ENCODE measurements at regions not wholly inside any gene's neighbourhood (a gene's known extent, or its start where the extent isn't known, plus 50 kb on each side); places are given as distances from the start of the nearest gene placed in this dataset.

DNA sequence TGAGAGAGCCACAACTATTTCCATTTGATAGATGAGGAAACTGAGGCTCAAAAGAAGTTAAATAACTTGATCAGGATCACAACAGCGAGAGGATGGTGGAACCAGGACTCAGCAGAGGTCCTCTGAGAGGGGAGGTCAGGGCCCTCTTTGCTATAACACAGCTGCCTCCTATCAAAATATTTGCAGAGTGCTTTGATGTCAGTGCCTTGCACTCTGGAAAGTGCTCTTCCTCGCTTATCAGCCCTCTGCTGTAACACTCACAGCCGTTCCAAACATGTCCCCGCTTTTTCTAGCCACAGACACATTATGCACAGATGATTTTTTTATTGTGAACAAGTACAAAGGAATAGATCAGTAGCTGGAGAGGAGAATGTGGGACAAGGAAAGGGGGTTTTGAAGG is 71.8 kb upstream of the ARHGAP29 start (continued):
- TF ChIP-seq ZNF383 (CRISPR knock-in tag; IDR thresholded peaks at IDR 0.05; ENCODE audit: borderline replicate concordance) (no peak), KLF13 (CRISPR knock-in tag; IDR thresholded peaks at IDR 0.05) (no peak), RARA (CRISPR knock-in tag; IDR thresholded peaks at IDR 0.05) (peak; percentile 51), ZSCAN22 (CRISPR knock-in tag; IDR thresholded peaks at IDR 0.05) (no peak), ZNF431 (CRISPR knock-in tag; IDR thresholded peaks at IDR 0.05; ENCODE audit: borderline replicate concordance, low read depth) (no peak), NR2C2 (CRISPR knock-in tag; IDR thresholded peaks at IDR 0.05; ENCODE audit: borderline replicate concordance) (no peak), POLR2G (IDR thresholded peaks at IDR 0.05; ENCODE audit: low read depth, low read length) (no peak), ZNF333 (CRISPR knock-in tag; IDR thresholded peaks at IDR 0.05; ENCODE audit: borderline replicate concordance) (no peak), CC2D1A (CRISPR knock-in tag; IDR thresholded peaks at IDR 0.05) (no peak), NFE2 (CRISPR knock-in tag; IDR thresholded peaks at IDR 0.05) (no peak), MTA1 (CRISPR knock-in tag; IDR thresholded peaks at IDR 0.05; ENCODE audit: borderline replicate concordance) (no peak), NFYC (CRISPR knock-in tag; IDR thresholded peaks at IDR 0.05) (no peak), SRSF1 (optimal IDR thresholded peaks at IDR 0.05; ENCODE audit: low read depth, low read length) (no peak), ZSCAN21 (CRISPR knock-in tag; IDR thresholded peaks at IDR 0.05; ENCODE audit: borderline replicate concordance) (no peak), PRPF4 (IDR thresholded peaks at IDR 0.05; ENCODE audit: low read depth, low read length, poor library complexity, severe bottlenecking) (no peak)
- TF ChIP-seq, protein P1, sequence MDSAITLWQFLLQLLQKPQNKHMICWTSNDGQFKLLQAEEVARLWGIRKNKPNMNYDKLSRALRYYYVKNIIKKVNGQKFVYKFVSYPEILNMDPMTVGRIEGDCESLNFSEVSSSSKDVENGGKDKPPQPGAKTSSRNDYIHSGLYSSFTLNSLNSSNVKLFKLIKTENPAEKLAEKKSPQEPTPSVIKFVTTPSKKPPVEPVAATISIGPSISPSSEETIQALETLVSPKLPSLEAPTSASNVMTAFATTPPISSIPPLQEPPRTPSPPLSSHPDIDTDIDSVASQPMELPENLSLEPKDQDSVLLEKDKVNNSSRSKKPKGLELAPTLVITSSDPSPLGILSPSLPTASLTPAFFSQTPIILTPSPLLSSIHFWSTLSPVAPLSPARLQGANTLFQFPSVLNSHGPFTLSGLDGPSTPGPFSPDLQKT (CRISPR knock-in tag; IDR thresholded peaks at IDR 0.05; ENCODE audit: borderline replicate concordance) = no peak
- TF ChIP-seq, protein P2, sequence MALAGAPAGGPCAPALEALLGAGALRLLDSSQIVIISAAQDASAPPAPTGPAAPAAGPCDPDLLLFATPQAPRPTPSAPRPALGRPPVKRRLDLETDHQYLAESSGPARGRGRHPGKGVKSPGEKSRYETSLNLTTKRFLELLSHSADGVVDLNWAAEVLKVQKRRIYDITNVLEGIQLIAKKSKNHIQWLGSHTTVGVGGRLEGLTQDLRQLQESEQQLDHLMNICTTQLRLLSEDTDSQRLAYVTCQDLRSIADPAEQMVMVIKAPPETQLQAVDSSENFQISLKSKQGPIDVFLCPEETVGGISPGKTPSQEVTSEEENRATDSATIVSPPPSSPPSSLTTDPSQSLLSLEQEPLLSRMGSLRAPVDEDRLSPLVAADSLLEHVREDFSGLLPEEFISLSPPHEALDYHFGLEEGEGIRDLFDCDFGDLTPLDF (CRISPR knock-in tag; IDR thresholded peaks at IDR 0.05) = no peak
- TF ChIP-seq, protein P3, sequence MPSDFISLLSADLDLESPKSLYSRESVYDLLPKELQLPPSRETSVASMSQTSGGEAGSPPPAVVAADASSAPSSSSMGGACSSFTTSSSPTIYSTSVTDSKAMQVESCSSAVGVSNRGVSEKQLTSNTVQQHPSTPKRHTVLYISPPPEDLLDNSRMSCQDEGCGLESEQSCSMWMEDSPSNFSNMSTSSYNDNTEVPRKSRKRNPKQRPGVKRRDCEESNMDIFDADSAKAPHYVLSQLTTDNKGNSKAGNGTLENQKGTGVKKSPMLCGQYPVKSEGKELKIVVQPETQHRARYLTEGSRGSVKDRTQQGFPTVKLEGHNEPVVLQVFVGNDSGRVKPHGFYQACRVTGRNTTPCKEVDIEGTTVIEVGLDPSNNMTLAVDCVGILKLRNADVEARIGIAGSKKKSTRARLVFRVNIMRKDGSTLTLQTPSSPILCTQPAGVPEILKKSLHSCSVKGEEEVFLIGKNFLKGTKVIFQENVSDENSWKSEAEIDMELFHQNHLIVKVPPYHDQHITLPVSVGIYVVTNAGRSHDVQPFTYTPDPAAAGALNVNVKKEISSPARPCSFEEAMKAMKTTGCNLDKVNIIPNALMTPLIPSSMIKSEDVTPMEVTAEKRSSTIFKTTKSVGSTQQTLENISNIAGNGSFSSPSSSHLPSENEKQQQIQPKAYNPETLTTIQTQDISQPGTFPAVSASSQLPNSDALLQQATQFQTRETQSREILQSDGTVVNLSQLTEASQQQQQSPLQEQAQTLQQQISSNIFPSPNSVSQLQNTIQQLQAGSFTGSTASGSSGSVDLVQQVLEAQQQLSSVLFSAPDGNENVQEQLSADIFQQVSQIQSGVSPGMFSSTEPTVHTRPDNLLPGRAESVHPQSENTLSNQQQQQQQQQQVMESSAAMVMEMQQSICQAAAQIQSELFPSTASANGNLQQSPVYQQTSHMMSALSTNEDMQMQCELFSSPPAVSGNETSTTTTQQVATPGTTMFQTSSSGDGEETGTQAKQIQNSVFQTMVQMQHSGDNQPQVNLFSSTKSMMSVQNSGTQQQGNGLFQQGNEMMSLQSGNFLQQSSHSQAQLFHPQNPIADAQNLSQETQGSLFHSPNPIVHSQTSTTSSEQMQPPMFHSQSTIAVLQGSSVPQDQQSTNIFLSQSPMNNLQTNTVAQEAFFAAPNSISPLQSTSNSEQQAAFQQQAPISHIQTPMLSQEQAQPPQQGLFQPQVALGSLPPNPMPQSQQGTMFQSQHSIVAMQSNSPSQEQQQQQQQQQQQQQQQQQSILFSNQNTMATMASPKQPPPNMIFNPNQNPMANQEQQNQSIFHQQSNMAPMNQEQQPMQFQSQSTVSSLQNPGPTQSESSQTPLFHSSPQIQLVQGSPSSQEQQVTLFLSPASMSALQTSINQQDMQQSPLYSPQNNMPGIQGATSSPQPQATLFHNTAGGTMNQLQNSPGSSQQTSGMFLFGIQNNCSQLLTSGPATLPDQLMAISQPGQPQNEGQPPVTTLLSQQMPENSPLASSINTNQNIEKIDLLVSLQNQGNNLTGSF (CRISPR knock-in tag; IDR thresholded peaks at IDR 0.05) = no peak
- TF ChIP-seq, protein P4, sequence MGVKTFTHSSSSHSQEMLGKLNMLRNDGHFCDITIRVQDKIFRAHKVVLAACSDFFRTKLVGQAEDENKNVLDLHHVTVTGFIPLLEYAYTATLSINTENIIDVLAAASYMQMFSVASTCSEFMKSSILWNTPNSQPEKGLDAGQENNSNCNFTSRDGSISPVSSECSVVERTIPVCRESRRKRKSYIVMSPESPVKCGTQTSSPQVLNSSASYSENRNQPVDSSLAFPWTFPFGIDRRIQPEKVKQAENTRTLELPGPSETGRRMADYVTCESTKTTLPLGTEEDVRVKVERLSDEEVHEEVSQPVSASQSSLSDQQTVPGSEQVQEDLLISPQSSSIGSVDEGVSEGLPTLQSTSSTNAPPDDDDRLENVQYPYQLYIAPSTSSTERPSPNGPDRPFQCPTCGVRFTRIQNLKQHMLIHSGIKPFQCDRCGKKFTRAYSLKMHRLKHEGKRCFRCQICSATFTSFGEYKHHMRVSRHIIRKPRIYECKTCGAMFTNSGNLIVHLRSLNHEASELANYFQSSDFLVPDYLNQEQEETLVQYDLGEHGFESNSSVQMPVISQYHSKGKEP (CRISPR knock-in tag; IDR thresholded peaks at IDR 0.05) = no peak
- TF ChIP-seq, protein P5, sequence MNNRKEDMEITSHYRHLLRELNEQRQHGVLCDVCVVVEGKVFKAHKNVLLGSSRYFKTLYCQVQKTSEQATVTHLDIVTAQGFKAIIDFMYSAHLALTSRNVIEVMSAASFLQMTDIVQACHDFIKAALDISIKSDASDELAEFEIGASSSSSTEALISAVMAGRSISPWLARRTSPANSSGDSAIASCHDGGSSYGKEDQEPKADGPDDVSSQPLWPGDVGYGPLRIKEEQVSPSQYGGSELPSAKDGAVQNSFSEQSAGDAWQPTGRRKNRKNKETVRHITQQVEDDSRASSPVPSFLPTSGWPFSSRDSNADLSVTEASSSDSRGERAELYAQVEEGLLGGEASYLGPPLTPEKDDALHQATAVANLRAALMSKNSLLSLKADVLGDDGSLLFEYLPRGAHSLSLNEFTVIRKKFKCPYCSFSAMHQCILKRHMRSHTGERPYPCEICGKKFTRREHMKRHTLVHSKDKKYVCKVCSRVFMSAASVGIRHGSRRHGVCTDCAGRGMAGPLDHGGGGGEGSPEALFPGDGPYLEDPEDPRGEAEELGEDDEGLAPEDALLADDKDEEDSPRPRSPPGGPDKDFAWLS (CRISPR knock-in tag; IDR thresholded peaks at IDR 0.05; ENCODE audit: borderline replicate concordance) = no peak

Data from HepG2 (cell line).